ENCODE measurements at regions not wholly inside any gene's neighbourhood (a gene's known extent, or its start where the extent isn't known, plus 50 kb on each side); places are given as distances from the start of the nearest gene placed in this dataset.
A peak's percentile ranks its signal among the peaks of the same experiment; 100 is the strongest.

GRCh38 chr1:38533772-38534472, 325.6 kb downstream of the RRAGC start (continued):
- TF ChIP-seq NCOA1 (IDR thresholded peaks at IDR 0.05; ENCODE audit: low read depth) (peak; percentile 74; the same call in 1 of the 2 replicates), REST (IDR thresholded peaks at IDR 0.05; ENCODE audit: borderline replicate concordance) (peak; percentile 38; the same call in 1 of the 2 replicates), REST (CRISPR knock-in tag; IDR thresholded peaks at IDR 0.05; ENCODE audit: low read depth) (no peak), NFE2 (IDR thresholded peaks at IDR 0.05; ENCODE audit: low read depth) (peak; percentile 67), PKNOX1 (IDR thresholded peaks at IDR 0.05) (0 out of 2 replicates have a peak, but pooled peaks have one; percentile 17), ZFX (CRISPR knock-in tag; IDR thresholded peaks at IDR 0.05) (peak; percentile 56), CHD4 (IDR thresholded peaks at IDR 0.05; ENCODE audit: insufficient read depth, insufficient replicate concordance, low read depth, low read length, poor library complexity, severe bottlenecking) (no peak), ZNF766 (CRISPR knock-in tag; conservative IDR thresholded peaks at IDR 0.05) (0 out of 2 replicates have a peak, but pooled peaks have one; percentile 58), ZKSCAN8 (CRISPR knock-in tag; IDR thresholded peaks at IDR 0.05) (no peak), MYBL2 (IDR thresholded peaks at IDR 0.05; ENCODE audit: low read depth) (peak; percentile 72; the same call in 1 of the 2 replicates), MYBL2 (CRISPR knock-in tag; IDR thresholded peaks at IDR 0.05; ENCODE audit: borderline replicate concordance) (no peak), GTF3C2 (IDR thresholded peaks at IDR 0.05; ENCODE audit: borderline replicate concordance, extremely low read depth, insufficient read length) (no peak), ZFPM2 (CRISPR knock-in tag; IDR thresholded peaks at IDR 0.05) (0 out of 2 replicates have a peak, but pooled peaks have one; percentile 51), SMARCB1 (IDR thresholded peaks at IDR 0.05; ENCODE audit: insufficient read length, low read depth) (peak; percentile 87)

Data from K562 (cell line).